ENCODE measurements at regions not wholly inside any gene's neighbourhood (a gene's known extent, or its start where the extent isn't known, plus 50 kb on each side); places are given as distances from the start of the nearest gene placed in this dataset.

DNA sequence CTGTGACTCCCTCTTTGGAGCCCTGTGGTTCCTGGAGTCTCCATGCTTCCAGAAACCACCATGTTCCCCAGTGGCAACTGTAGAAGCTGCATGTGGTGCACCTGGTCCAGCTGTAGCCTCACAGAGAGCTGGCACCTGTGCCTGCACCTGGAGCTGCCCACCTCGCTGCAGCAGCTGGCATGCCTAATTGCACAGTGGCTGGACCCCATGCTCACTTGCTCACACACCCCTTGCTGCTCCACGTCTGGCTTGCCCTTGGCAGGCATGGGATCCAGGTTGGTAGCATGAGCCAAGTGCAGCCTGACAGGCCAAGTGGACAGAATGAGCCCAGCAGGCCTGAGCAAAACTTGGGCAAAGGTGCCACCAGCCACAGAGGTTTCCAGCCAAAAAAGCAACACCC is 680.1 kb downstream of the MATN1 start:
- TF ChIP-seq, protein P1, sequence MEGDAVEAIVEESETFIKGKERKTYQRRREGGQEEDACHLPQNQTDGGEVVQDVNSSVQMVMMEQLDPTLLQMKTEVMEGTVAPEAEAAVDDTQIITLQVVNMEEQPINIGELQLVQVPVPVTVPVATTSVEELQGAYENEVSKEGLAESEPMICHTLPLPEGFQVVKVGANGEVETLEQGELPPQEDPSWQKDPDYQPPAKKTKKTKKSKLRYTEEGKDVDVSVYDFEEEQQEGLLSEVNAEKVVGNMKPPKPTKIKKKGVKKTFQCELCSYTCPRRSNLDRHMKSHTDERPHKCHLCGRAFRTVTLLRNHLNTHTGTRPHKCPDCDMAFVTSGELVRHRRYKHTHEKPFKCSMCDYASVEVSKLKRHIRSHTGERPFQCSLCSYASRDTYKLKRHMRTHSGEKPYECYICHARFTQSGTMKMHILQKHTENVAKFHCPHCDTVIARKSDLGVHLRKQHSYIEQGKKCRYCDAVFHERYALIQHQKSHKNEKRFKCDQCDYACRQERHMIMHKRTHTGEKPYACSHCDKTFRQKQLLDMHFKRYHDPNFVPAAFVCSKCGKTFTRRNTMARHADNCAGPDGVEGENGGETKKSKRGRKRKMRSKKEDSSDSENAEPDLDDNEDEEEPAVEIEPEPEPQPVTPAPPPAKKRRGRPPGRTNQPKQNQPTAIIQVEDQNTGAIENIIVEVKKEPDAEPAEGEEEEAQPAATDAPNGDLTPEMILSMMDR (IDR thresholded peaks at IDR 0.05; ENCODE audit: unreplicated experiment in 3 of 3), result no peak
- Mint-ChIP-seq H3K4me1 (no peaks in the 10 kb centered on the region), H3K27me3 (ENCODE audit: low read depth) (peaks cover 12% of the 10 kb centered on the region), H3K9me3 (peaks cover 2% of the 10 kb centered on the region), H3K27ac (no peak overlapping the region), H3K4me3 (no peak overlapping the region), H3K36me3 (ENCODE audit: low read depth) (no peaks in the 10 kb centered on the region)

DNA sequence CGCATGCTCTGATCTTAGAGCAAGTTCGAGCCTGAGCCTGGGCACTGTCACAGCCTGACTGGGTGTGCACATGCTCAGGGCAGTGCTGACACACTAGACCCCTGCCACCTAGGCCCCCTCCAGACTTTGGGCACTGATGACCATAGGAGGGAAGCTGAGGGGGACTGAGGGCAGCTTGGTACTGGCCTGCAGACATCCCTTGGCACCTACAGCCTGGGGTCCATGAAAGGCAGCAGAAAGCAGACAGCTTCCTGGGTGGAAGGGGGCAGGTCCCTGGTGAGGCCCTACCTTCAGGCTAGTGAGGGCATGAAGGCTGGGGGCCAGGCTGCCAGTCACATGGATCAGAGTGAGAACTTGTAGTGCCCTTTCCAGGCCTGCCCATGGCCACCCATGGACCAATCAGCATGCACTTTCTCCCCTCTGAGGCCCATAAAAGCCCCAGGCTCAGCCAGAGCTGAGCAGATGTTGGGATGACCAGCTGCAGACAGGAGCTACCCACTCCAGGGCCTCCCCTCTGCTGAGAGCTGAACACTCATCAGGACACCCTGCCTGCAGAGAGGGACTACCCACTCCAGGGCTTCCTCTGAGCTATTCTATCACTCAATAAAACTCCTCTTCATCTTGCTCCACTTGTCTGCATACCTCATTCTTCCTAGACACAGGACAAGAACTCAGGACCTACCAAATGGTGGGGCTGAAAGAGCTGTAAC is 680.8 kb downstream of the MATN1 start:
- no peaks in the 10 kb centered on the region for H3K36me3 Mint-ChIP-seq (ENCODE audit: low read depth)
- H3K27me3 Mint-ChIP-seq (ENCODE audit: low read depth), result peaks cover 12% of the 10 kb centered on the region
- TF ChIP-seq, protein P1 (IDR thresholded peaks at IDR 0.05; ENCODE audit: unreplicated experiment in 3 of 3), result no peak
- no peaks in the 10 kb centered on the region for H3K4me1 Mint-ChIP-seq
- H3K4me3 Mint-ChIP-seq, result no peak overlapping the region
- peaks cover 2% of the 10 kb centered on the region for H3K9me3 Mint-ChIP-seq
- H3K27ac Mint-ChIP-seq, result no peak overlapping the region

DNA sequence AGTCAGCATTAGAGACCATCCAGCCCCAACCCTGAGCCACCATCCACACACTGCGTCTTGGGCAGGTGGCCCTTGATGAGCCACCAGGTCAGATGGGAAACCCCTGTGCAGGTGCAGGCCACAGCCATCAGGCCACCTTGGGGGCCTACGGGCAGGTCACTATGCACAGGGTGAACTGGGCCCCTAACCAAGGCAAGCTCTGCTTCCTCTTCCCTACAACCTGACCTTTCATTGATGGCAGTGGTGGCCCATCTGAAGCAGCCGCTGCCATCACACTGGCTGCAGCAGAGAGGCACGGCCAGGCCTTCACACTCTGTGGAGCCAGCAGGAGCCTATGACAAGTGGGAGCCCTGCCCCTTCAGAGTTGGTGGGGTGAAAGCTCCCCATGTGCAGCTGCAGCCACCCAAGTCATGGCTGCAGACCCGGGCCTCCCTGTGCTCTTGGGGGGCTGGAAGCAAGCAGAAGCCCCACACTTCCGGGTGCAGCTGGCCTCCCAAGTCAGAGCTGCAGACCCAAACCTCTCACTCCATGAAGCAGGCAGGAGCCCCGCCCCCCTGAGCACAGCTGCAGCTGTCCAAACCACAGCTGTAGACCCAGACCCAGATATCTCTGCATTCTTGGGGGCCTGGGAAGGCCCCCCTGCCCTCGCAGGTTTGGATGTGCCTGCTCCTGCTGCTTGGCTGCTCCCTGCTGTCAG is 681.5 kb downstream of the MATN1 start:
- peaks cover 2% of the 10 kb centered on the region for H3K9me3 Mint-ChIP-seq
- H3K4me3 Mint-ChIP-seq, result no peak overlapping the region
- H3K27ac Mint-ChIP-seq, result no peak overlapping the region
- peaks cover 12% of the 10 kb centered on the region for H3K27me3 Mint-ChIP-seq (ENCODE audit: low read depth)
- no peaks in the 10 kb centered on the region for H3K4me1 Mint-ChIP-seq
- no peaks in the 10 kb centered on the region for H3K36me3 Mint-ChIP-seq (ENCODE audit: low read depth)
- TF ChIP-seq, protein P1 (IDR thresholded peaks at IDR 0.05; ENCODE audit: unreplicated experiment in 3 of 3), result no peak

DNA sequence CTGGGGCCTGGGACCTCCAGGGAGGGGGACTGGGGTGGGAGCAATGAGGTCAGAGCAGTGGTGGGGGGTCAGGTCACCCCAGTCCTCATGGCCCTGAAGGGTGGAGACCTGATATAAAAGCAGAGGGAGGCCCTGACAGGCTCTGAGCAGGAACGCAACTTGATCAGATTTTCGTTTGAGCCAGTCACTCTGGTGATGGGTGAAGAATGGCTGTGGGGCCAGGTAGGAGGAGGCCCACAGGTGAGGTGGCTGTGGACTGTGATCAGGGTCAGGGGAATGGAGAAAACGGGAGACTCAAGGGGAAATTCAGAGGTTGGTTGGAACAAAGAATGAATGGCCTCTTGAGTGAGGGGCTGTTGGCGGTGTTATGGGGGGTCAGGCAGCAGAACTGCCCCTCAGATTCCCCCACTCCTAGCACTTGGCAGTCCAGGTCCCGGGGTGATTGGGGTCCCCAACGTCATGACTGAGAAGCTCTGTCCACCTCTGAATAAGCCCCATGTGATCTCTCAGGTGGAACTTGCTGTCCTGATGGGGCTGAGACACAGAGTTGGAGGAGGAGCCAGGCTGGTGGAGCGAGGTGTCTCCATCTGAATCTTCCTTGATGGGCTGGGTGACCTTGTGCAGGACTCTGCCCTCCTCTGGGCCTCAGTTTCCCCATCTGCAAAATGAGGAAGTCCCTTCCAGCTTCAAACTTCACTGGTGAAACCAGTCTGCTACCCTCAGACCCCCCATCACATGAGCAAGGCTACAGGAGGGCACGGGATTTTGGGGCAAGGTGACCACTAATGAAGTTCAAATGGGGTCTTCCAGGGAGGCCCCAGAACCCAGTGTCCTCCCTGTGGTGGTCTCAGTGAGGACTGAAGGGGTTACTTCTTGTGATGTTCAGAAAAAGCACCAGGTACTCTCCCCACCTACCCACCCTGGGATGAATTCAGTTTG is 683.0 kb downstream of the MATN1 start:
- Mint-ChIP-seq H3K4me1 (no peaks in the 10 kb centered on the region), H3K27ac (no peak overlapping the region), H3K9me3 (peaks cover 2% of the 10 kb centered on the region), H3K27me3 (ENCODE audit: low read depth) (peaks cover 9% of the 10 kb centered on the region), H3K36me3 (ENCODE audit: low read depth) (no peaks in the 10 kb centered on the region), H3K4me3 (no peak overlapping the region)
- TF ChIP-seq, protein P1 (IDR thresholded peaks at IDR 0.05; ENCODE audit: unreplicated experiment in 3 of 3), result no peak

DNA sequence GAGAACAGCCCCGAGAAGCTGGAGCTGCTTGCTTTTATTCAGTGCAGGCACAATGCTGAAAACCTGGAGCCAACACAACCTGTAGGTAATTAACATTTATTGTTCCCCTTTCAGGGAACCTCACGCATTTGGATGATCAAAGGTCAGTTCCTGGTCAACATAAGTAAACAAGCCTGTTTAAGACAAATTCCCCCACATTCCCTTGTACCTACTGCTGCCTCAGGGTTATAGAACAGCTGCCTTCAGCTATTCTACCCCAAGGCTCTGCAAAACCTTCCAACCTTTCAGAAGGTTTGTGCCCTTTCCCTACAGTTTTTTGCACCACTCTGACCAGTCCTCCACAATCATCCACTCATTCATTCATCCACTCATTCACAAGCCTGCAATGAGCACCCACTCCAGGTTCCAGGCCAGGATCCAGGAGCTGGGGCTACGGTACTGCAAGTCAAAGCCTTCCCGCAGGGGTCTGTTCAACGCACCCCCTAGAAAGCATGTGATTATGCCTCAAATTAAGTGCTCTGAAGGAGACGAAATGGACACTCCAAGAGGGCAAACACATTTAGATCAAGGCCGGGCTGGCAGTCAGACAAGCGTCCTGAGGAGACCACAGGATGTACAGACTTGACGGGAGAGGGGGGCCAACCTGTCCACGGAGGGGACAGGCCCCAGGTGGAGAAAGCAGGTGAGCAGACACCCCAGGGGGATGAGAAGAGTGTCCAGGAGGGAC is 683.9 kb downstream of the MATN1 start:
- TF ChIP-seq, protein P1 (IDR thresholded peaks at IDR 0.05; ENCODE audit: unreplicated experiment in 3 of 3), result no peak
- H3K36me3 Mint-ChIP-seq (ENCODE audit: low read depth), result no peaks in the 10 kb centered on the region
- H3K4me1 Mint-ChIP-seq, result no peaks in the 10 kb centered on the region
- H3K27ac Mint-ChIP-seq, result no peak overlapping the region
- peaks cover 9% of the 10 kb centered on the region for H3K27me3 Mint-ChIP-seq (ENCODE audit: low read depth)
- peaks cover 2% of the 10 kb centered on the region for H3K9me3 Mint-ChIP-seq
- no peak overlapping the region for H3K4me3 Mint-ChIP-seq
